HG03469 (cell line): ENCODE measurements at regions not wholly inside any gene's neighbourhood (a gene's known extent, or its start where the extent isn't known, plus 50 kb on each side); places are given as distances from the start of the nearest gene placed in this dataset.
"Not testable (repeated sequence)": the region's sequence is repeated elsewhere in the genome, so short reads cannot be mapped to it uniquely, and the experiment has no call there.

Experiments used
- ATAC-seq: cut with Tn5 transposase; IDR thresholded peaks from one replicate; pipeline ENCODE4 v1.9.1; 2021; ENCODE audit warnings: mild to moderate bottlenecking, moderate library complexity, moderate number of reproducible peaks; ENCODE audit not compliant: unreplicated experiment

GRCh38 chr9:89670801-89671434, 66.1 kb downstream of the GADD45G start:
- no peak for ATAC-seq

DNA sequence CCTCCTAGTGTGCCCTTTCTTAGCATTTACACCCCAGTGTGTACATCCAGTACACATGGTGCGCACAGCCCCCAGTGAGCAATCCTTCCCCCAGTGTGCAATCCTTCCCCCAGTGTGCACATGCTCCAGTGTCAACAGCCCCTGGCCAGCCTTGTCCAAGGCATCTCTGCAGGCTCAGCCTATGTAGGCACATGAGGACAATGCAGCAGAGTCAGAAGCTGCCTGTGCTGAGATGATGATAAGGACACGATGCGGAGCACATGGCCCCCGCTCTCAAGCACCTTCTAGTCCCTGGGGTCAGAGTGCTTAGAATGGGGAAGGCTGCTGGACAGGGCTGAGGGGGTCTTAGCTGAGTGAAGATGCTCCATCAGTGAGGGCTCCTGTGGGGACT, 69.8 kb downstream of the GADD45G start:
- ATAC-seq, result no peak

DNA sequence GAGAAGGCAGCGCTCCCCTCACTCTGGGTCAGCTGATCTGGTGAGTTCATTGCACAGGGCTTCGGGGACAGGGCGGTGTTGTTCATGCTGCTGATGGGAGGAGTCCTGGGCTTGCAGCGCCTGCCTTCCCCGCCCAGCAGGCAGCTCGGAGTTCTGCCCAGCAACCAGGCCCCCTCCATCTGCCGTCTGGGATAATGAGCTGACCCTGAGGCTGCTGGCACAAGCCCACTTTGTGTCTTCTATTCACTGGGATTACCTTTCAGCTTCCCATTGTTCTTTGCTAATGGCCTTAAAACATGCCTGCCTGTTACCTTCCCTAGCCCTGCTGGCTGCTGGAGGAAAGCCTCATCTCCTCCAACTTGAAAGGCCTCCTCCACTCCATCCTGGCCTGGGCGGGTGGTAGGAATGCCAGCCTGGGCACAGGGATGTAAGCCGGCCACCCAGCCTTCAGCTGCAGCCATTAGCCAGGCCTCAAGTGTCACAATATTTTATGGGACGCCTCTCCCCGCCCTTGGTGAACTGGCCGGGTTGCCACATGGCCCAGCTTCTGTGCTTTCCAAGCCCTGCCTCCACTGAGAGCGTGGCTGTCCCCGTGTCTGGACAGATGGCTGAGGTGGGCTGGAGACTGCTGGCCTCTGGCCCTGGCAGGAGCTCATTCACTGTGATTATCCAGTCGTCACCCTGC, 70.4 kb downstream of the GADD45G start:
- ATAC-seq, result no peak

DNA sequence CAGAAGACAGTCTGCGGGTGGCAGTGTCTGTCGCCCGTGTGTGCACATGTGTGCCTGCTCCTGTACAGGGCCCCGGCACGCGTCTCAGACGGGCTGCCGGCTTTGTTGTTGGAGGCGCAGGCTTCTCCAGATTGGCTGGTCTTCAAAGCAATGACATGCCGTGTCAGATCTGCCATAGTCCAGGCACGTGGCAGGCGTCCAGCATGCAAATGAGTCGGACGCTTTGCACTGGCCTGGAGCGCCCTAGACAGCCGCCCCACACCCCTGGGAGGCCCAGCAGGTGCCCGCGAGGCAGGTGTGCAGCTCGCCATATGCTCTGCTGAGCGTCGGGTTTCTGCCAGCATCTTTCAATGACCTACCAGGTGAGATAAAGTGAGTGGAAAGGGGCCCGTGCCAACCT, 71.5 kb downstream of the GADD45G start:
- ATAC-seq, result no peak

DNA sequence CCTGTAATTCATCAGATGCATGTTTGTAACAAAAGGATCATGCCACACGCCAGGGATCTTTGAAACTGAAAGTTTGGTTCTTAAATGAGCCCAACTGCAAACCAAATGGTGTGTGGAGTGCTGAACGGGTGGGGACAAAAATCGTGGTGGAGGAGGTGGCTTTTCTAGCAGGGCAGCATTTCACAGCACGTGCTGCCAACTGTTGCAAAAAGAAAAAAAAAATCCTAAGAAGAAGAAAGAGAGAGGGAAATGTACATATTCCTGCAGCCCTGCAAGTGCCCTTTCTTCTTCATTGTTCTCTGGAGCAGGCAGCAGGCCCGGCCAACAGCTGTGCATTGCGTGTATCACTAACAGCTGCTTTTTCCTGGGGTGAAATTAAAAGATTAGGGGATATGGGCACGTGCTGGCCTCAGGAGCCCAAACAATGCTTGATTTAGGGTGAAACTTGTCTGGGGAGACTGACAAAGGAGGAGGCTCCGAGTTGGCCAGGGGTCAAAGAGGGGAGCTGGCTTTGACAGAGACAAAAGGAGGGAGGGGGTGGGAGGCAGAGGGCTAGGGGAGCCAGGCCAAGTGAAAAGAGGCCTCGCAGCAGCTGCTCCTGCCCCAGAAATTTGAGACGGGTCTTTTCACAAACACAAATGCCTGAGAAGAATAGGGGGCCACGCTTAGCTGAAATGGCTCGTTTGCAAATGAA, 73.0 kb downstream of the GADD45G start:
- ATAC-seq, result no peak

- no peak for ATAC-seq
These were observed 73.7 kb downstream of the GADD45G start for GRCh38 chr9:89678396-89679015.

DNA sequence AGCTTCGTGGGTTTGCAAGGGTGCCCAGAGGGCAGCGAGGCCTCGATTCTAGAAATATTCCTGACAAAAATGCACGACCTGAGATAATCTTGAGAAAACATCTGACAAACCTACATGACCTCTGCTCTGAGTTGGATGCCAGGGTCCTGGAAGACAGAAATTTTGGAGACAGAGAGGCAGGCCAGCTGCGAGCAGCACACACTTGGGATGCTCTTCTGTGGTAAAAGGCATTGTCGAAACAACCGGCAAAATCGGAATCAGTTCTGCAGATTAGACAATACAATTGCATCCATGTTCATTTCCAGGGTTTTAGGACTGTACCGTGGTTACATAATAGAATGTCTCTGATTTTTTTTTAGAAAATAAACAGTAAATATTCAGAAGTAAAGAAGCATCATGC, 74.2 kb downstream of the GADD45G start:
- no peak for ATAC-seq

DNA sequence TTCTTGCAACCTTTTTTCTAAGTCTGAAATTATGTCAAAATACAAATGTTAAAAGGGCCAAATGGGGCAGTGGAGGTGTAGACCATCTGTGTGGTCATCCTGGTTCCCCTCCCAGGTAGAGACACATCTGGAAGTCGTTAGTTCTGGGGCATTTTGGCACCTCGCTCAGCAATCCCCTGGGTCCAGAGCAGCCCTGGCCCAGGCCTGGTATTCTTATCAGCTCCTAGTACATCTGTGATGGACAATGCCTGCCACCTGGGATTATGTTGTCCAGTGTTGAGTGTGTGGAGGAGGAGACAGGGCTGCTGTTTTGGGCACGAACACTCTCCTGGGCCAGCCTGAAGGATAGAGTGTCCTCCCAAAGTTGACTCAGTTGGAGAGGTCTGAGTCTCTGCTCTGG, 74.8 kb downstream of the GADD45G start:
- no peak for ATAC-seq

DNA sequence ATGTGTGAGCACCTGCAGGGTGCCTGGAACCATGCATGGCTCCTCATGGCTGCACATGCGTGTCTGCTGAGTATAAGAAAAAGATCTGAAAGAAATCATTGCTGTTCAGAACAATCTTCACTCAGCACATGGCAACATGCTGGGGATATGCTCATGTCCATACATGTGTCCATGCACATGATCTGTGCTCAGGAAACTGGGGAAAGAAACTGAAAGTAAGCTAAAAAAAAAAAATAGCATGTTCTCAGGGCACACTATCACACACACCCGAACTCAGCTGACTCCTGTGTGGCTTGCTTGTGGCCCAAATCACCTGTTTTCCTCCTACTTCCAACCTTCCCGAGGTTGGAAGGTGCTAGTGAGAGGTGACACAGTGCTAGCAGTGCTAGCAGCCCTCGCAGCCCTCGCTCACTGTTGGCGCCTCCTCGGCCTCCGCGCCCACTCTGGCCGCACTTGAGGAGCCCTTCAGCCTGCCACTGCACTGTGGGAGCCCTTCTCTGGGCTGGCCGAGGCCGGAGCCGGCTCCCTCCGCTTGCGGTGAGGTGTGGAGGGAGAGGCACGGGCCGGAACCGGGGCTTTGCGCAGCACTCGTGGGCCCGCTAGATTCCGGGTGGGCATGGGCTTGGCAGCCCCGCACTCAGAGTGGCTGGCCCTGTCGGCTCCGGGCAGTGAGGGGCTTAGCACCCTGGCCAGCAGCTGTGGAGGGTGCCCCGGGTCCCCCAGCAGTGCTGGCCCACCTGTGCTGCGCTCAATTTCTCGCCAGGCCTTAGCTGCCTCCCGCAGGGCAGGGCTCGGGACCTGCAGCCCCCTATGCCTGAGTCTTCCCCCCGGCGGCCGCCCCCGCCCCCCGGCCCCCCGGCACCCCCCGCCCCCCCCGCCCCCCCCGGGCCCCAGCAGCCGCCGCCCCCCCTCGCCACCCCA, 76.0 kb downstream of the GADD45G start:
- no peak for ATAC-seq

DNA sequence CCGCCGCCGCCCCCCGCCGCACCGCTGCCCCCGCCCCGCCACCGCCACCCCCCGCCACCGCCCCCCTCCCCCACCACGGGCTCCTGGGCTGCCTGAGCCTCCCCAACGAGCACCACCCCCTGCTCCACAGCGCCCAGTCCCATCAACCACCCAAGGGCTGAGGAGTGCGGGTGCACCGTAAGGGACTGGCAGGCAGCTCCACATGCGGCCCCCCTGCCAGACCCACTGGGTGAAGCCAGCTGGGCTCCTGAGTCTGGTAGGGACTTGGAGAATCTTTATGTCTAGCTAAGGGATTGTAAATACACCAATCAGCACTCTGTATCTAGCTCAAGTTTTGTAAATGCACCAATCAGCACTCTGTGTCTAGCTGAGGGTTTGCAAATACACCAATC, 76.7 kb downstream of the GADD45G start:
- ATAC-seq, result not testable (repeated sequence)

- no peak for ATAC-seq
These were observed 78.8 kb downstream of the GADD45G start for GRCh38 chr9:89683626-89684025.

- ATAC-seq, result no peak
These were observed 79.4 kb downstream of the GADD45G start for GRCh38 chr9:89684218-89684617.

GRCh38 chr9:89684912-89685636, 80.3 kb downstream of the GADD45G start:
- ATAC-seq, result no peak

DNA sequence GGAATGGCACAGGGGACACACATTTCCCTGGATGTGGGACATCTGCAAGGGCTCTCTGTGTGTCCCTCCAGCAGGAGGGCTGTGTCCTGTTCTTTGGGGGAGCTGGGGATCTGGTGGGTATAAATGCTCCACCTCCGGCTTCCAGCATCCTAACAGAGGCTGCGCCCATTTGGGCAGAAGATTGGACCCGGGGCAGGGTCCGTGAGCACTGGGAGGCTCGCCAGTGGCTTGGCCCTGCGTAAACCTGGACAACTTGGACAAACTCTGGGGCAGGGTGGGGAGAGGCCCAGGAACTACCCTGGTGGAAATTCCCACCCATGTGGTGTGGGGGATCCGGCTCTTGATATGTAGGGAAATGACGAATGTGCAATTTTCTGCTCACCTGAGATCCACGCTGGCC, 80.9 kb downstream of the GADD45G start:
- no peak for ATAC-seq

- no peak for ATAC-seq
These were observed 81.3 kb downstream of the GADD45G start for GRCh38 chr9:89686126-89686525.

- ATAC-seq, result no peak
These were observed 81.8 kb downstream of the GADD45G start for GRCh38 chr9:89686621-89687020.

GRCh38 chr9:89687188-89687587, 82.4 kb downstream of the GADD45G start:
- no peak for ATAC-seq

DNA sequence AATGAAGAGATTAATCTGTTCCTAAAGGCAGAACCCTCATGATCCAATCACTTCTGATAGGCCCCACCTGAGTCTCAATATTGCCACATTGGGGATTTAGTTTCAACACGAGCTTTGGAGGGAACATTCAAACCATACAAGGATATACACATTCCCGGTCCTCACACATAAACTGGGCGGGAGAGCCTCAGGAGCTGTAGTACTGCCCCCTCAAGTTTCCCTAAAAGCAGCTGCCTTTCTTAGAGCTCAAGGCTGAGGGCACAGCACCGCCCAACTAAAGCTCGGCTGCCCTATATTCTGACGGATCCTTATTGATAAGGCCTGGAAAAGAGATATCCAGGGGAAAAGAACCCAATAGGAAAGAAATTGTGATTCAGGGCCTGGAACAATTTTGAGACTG, 83.0 kb downstream of the GADD45G start:
- ATAC-seq, result no peak

DNA sequence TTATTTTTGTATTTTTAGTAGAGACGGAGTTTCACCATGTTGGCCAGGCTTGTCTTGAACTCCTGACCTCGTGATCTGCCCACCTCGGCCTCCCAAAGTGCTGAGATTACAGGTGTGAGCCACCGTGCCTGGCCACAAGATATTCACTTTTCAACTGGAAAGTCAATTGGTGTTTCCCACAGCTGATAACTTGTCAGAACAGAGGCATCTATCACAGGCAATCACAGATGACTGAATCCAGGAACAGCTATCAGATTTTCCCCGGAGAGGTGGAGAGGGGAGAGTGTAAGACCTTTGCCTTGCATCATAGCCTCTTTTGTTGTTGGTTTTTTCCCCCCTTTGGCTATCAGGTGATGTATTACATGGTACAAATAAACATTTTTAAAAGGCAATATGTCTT, 84.5 kb downstream of the GADD45G start:
- ATAC-seq, result not testable (repeated sequence)

- ATAC-seq, result peak; percentile 92
These were observed 85.6 kb downstream of the GADD45G start for GRCh38 chr9:89690334-89690912.
